ENCODE measurements at regions not wholly inside any gene's neighbourhood (a gene's known extent, or its start where the extent isn't known, plus 50 kb on each side); places are given as distances from the start of the nearest gene placed in this dataset.
"Not testable (repeated sequence)": the region's sequence is repeated elsewhere in the genome, so short reads cannot be mapped to it uniquely, and the experiment has no call there.

DNA sequence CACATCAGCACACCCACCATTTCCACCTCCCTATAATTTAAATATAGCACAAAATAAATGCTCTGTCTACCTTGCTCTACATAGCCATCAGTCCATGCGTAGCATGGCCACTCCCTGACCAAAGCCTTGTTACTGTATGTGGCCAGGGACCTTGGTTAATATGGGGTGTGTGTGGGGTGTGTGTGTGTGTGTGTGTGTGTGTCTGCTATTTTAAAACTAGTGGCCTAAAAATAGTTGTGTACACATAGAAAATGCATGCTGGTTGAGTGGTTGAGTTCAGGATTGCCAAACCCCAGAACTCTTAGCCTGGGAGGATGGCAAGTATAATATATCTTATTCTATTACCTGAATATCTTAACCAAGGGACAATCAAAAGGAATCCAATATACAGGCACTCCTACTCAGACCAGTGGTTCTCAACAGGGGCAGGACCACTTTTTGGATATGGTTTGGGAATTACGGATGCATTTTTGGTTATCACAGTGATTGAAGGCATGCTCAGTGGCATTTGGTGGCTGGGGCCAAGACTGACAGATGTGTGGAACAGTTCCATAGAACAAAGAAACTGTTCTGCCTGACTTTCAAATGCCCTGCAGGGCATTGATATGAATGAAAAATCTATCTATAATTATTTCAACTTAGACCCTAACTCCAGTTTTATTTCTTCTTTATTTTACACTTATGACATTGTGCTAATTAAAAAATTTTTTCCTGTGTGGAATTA, 72.3 kb upstream of the PSME4 start:
- no peak for DNase-seq (ENCODE audit: low read depth, low spot score)
- H3K9ac ChIP-seq (ENCODE audit: insufficient read length): no peak overlapping the region
- no peak overlapping the region for H3K4me3 ChIP-seq
- no peaks in the 10 kb centered on the region for H3K36me3 ChIP-seq (ENCODE audit: insufficient read depth, low read length)
- H3K9me3 ChIP-seq (ENCODE audit: low read depth, low read length): no peaks in the 10 kb centered on the region
- no peak overlapping the region for H3K27ac ChIP-seq
- no peak for TF ChIP-seq FOXP2 (optimal IDR thresholded peaks at IDR 0.05; ENCODE audit: control extremely low read depth, extremely low read length, insufficient read depth)
- TF ChIP-seq POLR2AphosphoS5 (IDR thresholded peaks at IDR 0.05; ENCODE audit: borderline replicate concordance, low read depth, low read length): no peak
- no peak for TF ChIP-seq EZH2 (IDR thresholded peaks at IDR 0.05)

DNA sequence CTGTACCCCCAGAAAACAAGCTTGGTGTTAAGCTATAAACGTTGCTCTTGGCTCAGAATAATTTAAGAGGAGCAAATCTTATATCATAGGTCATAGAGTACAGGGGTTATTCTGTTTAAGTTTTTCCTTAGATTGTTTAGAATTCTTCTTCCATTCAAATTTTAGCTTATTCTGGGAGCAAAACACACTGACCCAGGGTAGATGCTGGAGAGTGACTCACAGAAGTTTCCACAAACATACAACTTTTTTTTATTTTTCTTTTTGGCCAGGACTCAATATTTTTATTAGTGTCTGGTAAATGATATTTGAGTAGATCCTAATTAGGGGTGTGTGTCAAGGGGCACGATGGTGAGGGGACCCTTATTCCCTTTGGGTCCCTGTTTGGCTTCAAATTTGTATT, 71.5 kb upstream of the PSME4 start:
- DNase-seq (ENCODE audit: low read depth, low spot score): no peak
- H3K9ac ChIP-seq (ENCODE audit: insufficient read length): no peak overlapping the region
- no peak overlapping the region for H3K4me3 ChIP-seq
- H3K9me3 ChIP-seq (ENCODE audit: low read depth, low read length): no peaks in the 10 kb centered on the region
- H3K36me3 ChIP-seq (ENCODE audit: insufficient read depth, low read length): no peaks in the 10 kb centered on the region
- no peak overlapping the region for H3K27ac ChIP-seq
- TF ChIP-seq POLR2AphosphoS5 (IDR thresholded peaks at IDR 0.05; ENCODE audit: borderline replicate concordance, low read depth, low read length) (no peak), EZH2 (IDR thresholded peaks at IDR 0.05) (no peak), FOXP2 (optimal IDR thresholded peaks at IDR 0.05; ENCODE audit: control extremely low read depth, extremely low read length, insufficient read depth) (no peak)

DNA sequence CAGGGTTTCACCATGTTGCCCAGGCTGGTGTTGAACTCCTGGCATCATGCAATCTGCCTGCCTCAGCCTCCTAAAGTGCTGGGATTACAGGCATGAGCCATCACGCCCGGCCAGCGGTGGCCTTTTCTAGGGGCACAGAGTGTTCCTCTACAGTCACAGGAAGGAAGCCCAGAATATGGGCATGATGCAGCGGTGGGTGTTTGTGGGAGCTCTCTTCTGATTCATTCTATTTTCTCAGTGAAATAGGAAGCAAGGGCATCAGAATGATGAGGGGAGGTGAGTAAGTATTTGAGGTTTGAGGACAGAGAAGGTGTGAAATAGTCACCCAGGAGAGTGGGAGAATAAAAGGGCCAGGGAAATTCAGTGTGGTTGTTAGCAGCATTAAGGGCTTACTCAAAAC, 70.3 kb upstream of the PSME4 start:
- no peak overlapping the region for H3K27ac ChIP-seq
- no peak overlapping the region for H3K9ac ChIP-seq (ENCODE audit: insufficient read length)
- no peak for DNase-seq (ENCODE audit: low read depth, low spot score)
- no peak for TF ChIP-seq EZH2 (IDR thresholded peaks at IDR 0.05)
- no peak for TF ChIP-seq FOXP2 (optimal IDR thresholded peaks at IDR 0.05; ENCODE audit: control extremely low read depth, extremely low read length, insufficient read depth)
- no peak for TF ChIP-seq POLR2AphosphoS5 (IDR thresholded peaks at IDR 0.05; ENCODE audit: borderline replicate concordance, low read depth, low read length)
- H3K9me3 ChIP-seq (ENCODE audit: low read depth, low read length): no peaks in the 10 kb centered on the region
- no peaks in the 10 kb centered on the region for H3K36me3 ChIP-seq (ENCODE audit: insufficient read depth, low read length)
- H3K4me3 ChIP-seq: no peak overlapping the region

DNA sequence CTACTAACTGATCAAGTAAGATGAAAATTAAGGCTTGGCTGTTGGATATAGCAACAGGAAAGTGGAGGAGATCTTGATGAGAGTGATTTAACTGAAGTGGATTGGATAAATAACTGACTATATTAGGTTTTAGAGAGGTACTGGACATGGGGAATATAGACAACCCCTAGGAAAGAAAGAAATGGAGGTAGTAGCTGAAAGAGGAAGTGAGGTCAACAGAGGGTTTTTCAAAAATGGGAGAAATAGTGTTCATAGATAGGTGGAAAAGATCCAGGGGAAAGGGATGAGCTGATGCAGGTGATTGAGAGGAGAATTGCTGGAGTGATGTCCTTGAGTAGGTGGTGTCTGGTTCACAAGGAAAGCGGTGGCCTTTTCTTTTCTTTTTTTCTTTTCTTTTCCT, 69.9 kb upstream of the PSME4 start:
- TF ChIP-seq FOXP2 (optimal IDR thresholded peaks at IDR 0.05; ENCODE audit: control extremely low read depth, extremely low read length, insufficient read depth) (no peak), POLR2AphosphoS5 (IDR thresholded peaks at IDR 0.05; ENCODE audit: borderline replicate concordance, low read depth, low read length) (no peak), EZH2 (IDR thresholded peaks at IDR 0.05) (no peak)
- Histone ChIP-seq H3K4me3 (no peak overlapping the region), H3K9me3 (ENCODE audit: low read depth, low read length) (no peaks in the 10 kb centered on the region), H3K36me3 (ENCODE audit: insufficient read depth, low read length) (no peaks in the 10 kb centered on the region), H3K27ac (no peak overlapping the region), H3K9ac (ENCODE audit: insufficient read length) (no peak overlapping the region)
- no peak for DNase-seq (ENCODE audit: low read depth, low spot score)

DNA sequence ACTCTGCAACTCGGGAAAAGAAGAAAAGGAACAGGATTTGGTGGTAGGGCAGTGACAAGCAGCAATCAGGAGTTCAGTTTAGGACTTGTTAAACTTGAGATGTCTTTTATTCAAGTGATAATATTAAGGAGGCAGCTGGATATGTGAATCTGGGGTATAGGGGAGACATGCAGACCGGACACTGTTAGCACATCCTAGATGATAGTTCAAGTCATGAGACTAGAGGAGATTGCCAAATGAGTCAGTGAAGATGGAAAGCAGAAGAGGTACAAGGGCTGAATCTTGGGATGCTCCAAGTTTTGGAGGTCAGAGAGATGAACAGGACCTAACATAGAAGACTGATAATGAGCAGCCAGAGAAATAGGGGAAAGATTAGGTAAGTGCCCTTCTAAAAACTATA, 69.5 kb upstream of the PSME4 start:
- TF ChIP-seq EZH2 (IDR thresholded peaks at IDR 0.05) (no peak), FOXP2 (optimal IDR thresholded peaks at IDR 0.05; ENCODE audit: control extremely low read depth, extremely low read length, insufficient read depth) (no peak), POLR2AphosphoS5 (IDR thresholded peaks at IDR 0.05; ENCODE audit: borderline replicate concordance, low read depth, low read length) (no peak)
- no peaks in the 10 kb centered on the region for H3K36me3 ChIP-seq (ENCODE audit: insufficient read depth, low read length)
- no peak overlapping the region for H3K27ac ChIP-seq

DNA sequence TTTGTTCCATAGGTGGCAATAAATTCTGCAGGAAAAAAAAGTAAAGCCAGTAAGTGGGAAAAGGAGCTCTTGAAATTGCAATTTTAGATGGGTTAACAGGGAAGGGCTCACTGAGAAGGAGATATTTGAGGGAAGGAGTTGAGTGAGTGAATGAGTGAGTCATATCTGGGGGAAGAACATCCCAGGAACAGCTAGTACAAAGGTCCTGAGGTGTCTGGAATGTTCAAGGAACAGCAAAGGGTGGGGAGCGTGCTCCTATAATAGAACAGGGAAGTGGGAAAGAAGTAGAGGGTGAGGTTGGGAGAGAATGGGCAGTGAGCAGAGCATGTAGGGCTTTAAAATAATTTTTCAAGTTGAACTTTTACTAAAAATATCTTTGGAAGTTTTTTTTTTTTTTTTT, 68.0 kb upstream of the PSME4 start:
- Histone ChIP-seq H3K4me3 (no peak overlapping the region), H3K36me3 (ENCODE audit: insufficient read depth, low read length) (no peaks in the 10 kb centered on the region), H3K27ac (no peak overlapping the region), H3K9ac (ENCODE audit: insufficient read length) (no peak overlapping the region), H3K9me3 (ENCODE audit: low read depth, low read length) (no peaks in the 10 kb centered on the region)
- no peak for DNase-seq (ENCODE audit: low read depth, low spot score)
- no peak for TF ChIP-seq EZH2 (IDR thresholded peaks at IDR 0.05)
- TF ChIP-seq FOXP2 (optimal IDR thresholded peaks at IDR 0.05; ENCODE audit: control extremely low read depth, extremely low read length, insufficient read depth): no peak
- TF ChIP-seq POLR2AphosphoS5 (IDR thresholded peaks at IDR 0.05; ENCODE audit: borderline replicate concordance, low read depth, low read length): no peak

More for the DNA sequence above, 69.5 kb upstream of the PSME4 start:
- Histone ChIP-seq H3K4me3 (no peak overlapping the region), H3K9ac (ENCODE audit: insufficient read length) (no peak overlapping the region), H3K9me3 (ENCODE audit: low read depth, low read length) (no peaks in the 10 kb centered on the region)
- no peak for DNase-seq (ENCODE audit: low read depth, low spot score)

DNA sequence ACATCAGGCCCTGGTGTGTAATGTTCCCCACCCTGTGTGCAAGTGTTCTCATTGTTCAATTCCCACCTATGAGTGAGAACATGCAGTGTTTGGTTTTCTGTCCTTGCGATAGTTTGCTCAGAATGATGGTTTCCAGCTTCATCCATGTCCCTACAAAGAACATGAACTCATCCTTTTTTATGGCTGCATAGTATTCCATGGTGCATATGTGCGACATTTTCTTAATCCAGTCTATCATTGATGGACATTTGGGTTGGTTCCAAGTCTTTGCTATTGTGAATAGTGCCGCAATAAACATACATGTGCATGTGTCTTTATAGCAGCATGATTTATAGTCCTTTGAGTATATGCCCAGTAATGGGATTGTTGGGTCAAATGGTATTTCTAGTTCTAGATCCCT, 60.5 kb upstream of the PSME4 start:
- not testable (repeated sequence) for H3K4me3 ChIP-seq; H3K36me3 ChIP-seq (ENCODE audit: insufficient read depth, low read length); DNase-seq (ENCODE audit: low read depth, low spot score); H3K27ac ChIP-seq; H3K9ac ChIP-seq (ENCODE audit: insufficient read length); H3K9me3 ChIP-seq (ENCODE audit: low read depth, low read length)

DNA sequence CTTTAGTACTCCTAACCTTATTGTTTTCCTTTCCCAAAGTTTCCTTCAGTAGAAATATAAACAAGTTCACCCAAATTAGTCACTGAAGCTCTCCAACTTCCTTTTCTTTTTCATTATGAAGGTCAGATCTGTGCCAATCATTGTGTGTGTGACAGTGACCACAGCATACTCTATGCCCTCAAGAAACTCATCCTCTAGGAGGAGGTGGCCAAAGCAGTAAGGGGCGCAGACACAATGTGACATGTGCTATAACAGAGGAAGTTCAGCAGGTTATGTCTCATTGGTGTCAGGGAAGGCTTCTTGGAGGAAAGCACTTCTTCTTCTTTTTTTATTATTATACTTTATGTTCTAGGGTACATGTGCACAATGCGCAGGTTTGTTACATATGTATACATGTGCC, 60.0 kb upstream of the PSME4 start:
- no peak overlapping the region for H3K4me3 ChIP-seq
- H3K27ac ChIP-seq: no peak overlapping the region
- no peaks in the 10 kb centered on the region for H3K36me3 ChIP-seq (ENCODE audit: insufficient read depth, low read length)
- H3K9me3 ChIP-seq (ENCODE audit: low read depth, low read length): no peaks in the 10 kb centered on the region
- TF ChIP-seq POLR2AphosphoS5 (IDR thresholded peaks at IDR 0.05; ENCODE audit: borderline replicate concordance, low read depth, low read length) (no peak), EZH2 (IDR thresholded peaks at IDR 0.05) (no peak), FOXP2 (optimal IDR thresholded peaks at IDR 0.05; ENCODE audit: control extremely low read depth, extremely low read length, insufficient read depth) (no peak)
- no peak overlapping the region for H3K9ac ChIP-seq (ENCODE audit: insufficient read length)
- DNase-seq (ENCODE audit: low read depth, low spot score): no peak

DNA sequence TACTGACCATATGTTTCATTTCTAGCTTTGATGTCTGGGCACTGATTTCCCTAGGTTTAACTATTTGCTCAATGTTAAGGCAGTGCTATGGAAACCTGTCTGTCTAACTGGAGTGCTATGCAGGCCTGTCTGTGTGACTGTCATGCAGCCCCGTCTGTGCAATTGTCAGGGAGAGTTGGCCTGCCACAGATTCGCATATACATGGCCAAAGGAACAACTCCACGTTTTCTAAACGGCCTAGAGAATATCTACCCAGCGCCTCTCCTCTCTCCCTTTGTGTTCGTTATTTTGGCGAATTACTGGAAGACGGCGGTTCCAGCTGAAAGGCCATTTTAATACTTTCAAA, 59.6 kb upstream of the PSME4 start:
- H3K4me3 ChIP-seq: no peak overlapping the region
- H3K9ac ChIP-seq (ENCODE audit: insufficient read length): no peak overlapping the region
- H3K9me3 ChIP-seq (ENCODE audit: low read depth, low read length): no peaks in the 10 kb centered on the region
- no peaks in the 10 kb centered on the region for H3K36me3 ChIP-seq (ENCODE audit: insufficient read depth, low read length)
- no peak for DNase-seq (ENCODE audit: low read depth, low spot score)
- H3K27ac ChIP-seq: no peak overlapping the region
- TF ChIP-seq FOXP2 (optimal IDR thresholded peaks at IDR 0.05; ENCODE audit: control extremely low read depth, extremely low read length, insufficient read depth) (no peak), EZH2 (IDR thresholded peaks at IDR 0.05) (no peak), POLR2AphosphoS5 (IDR thresholded peaks at IDR 0.05; ENCODE audit: borderline replicate concordance, low read depth, low read length) (no peak)

All from SK-N-MC (cell line).